Mesodermal cell (in vitro differentiated cells): ENCODE measurements at regions not wholly inside any gene's neighbourhood (a gene's known extent, or its start where the extent isn't known, plus 50 kb on each side); places are given as distances from the start of the nearest gene placed in this dataset.

Source experiments
- H3K27ac ChIP-seq: 2 replicates; pipeline ENCODE4 v1.7.0; 2013; ENCODE audit warnings: mild to moderate bottlenecking, low read depth, low read length, moderate library complexity; ENCODE audit not compliant: severe bottlenecking
- H3K36me3 ChIP-seq: 2 replicates; pipeline ENCODE4 v1.7.1; 2013; ENCODE audit warnings: mild to moderate bottlenecking, low read length, moderate library complexity; ENCODE audit not compliant: control insufficient read depth, insufficient read depth
- H3K4me1 ChIP-seq: one replicate; pipeline ENCODE4 v1.7.1; 2013; ENCODE audit warnings: mild to moderate bottlenecking, low read length; ENCODE audit not compliant: insufficient read depth, control insufficient read depth, poor library complexity, severe bottlenecking
- H3K4me3 ChIP-seq: 2 replicates; pipeline ENCODE4 v1.7.0; 2013; ENCODE audit warnings: low read length, control low read depth, mild to moderate bottlenecking; ENCODE audit not compliant: insufficient read depth, poor library complexity, severe bottlenecking; ENCODE audit errors: extremely low read depth
- H3K9me3 ChIP-seq: 2 replicates; pipeline ENCODE4 v1.7.1; 2013; ENCODE audit warnings: mild to moderate bottlenecking, low read length, moderate library complexity; ENCODE audit not compliant: control insufficient read depth
- WGBS, 2 experiments: methylation state at CpG; one replicate each; pipeline ENCODE4 v1.1.5; 2013; ENCODE audit warnings: missing lambda C conversion rate in 2 of 2; ENCODE audit not compliant: insufficient coverage in 2 of 2; 5-methylcytosine and 5-hydroxymethylcytosine counted together

- 100% methylated on average over 1 of the region's 2 CpGs; no CpG with 5 or more reads in 1 of the 2 experiments for WGBS, 2 experiments
- Histone ChIP-seq H3K4me3 (no peak overlapping the region), H3K27ac (no peak overlapping the region), H3K36me3 (no peaks in the 10 kb centered on the region), H3K4me1 (no peaks in the 10 kb centered on the region), H3K9me3 (no peaks in the 10 kb centered on the region)
Measured at GRCh38 chr3:25114532-25114931, 313.5 kb upstream of the RARB start.

- 100% methylated on average over 1 of the region's 4 CpGs; no CpG with 5 or more reads in 1 of the 2 experiments for WGBS, 2 experiments
- Histone ChIP-seq H3K27ac (no peak overlapping the region), H3K9me3 (no peaks in the 10 kb centered on the region), H3K4me1 (no peaks in the 10 kb centered on the region), H3K4me3 (no peak overlapping the region), H3K36me3 (no peaks in the 10 kb centered on the region)
Measured at GRCh38 chr3:25117005-25117593, 311.0 kb upstream of the RARB start.

GRCh38 chr3:25119682-25120081 is 308.4 kb upstream of the RARB start:
- Histone ChIP-seq H3K4me3 (no peak overlapping the region), H3K9me3 (no peaks in the 10 kb centered on the region), H3K36me3 (no peaks in the 10 kb centered on the region), H3K27ac (no peak overlapping the region), H3K4me1 (no peaks in the 10 kb centered on the region)
- WGBS, 2 experiments = 89% methylated on average over 1 of the region's 1 CpG; no CpG with 5 or more reads in 1 of the 2 experiments

- no peaks in the 10 kb centered on the region for H3K36me3 ChIP-seq
- no peaks in the 10 kb centered on the region for H3K4me1 ChIP-seq
- no peaks in the 10 kb centered on the region for H3K9me3 ChIP-seq
- no peak overlapping the region for H3K27ac ChIP-seq
- WGBS, 2 experiments = 96 to 100% methylated on average over 1 to 3 of the region's 4 CpGs
- H3K4me3 ChIP-seq = no peak overlapping the region
Measured at GRCh38 chr3:25120665-25121064, 307.4 kb upstream of the RARB start.

GRCh38 chr3:25125201-25125600 is 302.9 kb upstream of the RARB start:
- H3K9me3 ChIP-seq = peaks cover 12% of the 10 kb centered on the region
- H3K4me1 ChIP-seq = no peaks in the 10 kb centered on the region
- H3K27ac ChIP-seq = no peak overlapping the region
- H3K4me3 ChIP-seq = no peak overlapping the region
- WGBS, 2 experiments = 94 to 96% methylated on average over 3 of the region's 4 CpGs
- H3K36me3 ChIP-seq = no peaks in the 10 kb centered on the region

GRCh38 chr3:25128735-25129134 is 299.3 kb upstream of the RARB start:
- no peaks in the 10 kb centered on the region for H3K4me1 ChIP-seq
- H3K27ac ChIP-seq = no peak overlapping the region
- 100% methylated on average over 1 of the region's 2 CpGs; no CpG with 5 or more reads in 1 of the 2 experiments for WGBS, 2 experiments
- no peaks in the 10 kb centered on the region for H3K36me3 ChIP-seq
- H3K9me3 ChIP-seq = peaks cover 12% of the 10 kb centered on the region
- H3K4me3 ChIP-seq = no peak overlapping the region

GRCh38 chr3:25130724-25131520 is 297.1 kb upstream of the RARB start:
- Histone ChIP-seq H3K27ac (no peak overlapping the region), H3K36me3 (no peaks in the 10 kb centered on the region), H3K4me3 (no peak overlapping the region), H3K9me3 (peaks cover 12% of the 10 kb centered on the region), H3K4me1 (no peaks in the 10 kb centered on the region)
- WGBS, 2 experiments = 96 to 100% methylated on average over 3 of the region's 4 CpGs

- WGBS, 2 experiments = 100% methylated on average over 3 of the region's 3 CpGs
- no peak overlapping the region for H3K27ac ChIP-seq
- H3K9me3 ChIP-seq = peaks cover 2% of the 10 kb centered on the region
- H3K4me3 ChIP-seq = no peak overlapping the region
- H3K4me1 ChIP-seq = no peaks in the 10 kb centered on the region
- no peaks in the 10 kb centered on the region for H3K36me3 ChIP-seq
Measured at GRCh38 chr3:25133588-25133987, 294.5 kb upstream of the RARB start.

- no CpG with 5 or more reads among the region's 2 CpGs for WGBS, 2 experiments
- no peak overlapping the region for H3K4me3 ChIP-seq
- no peak overlapping the region for H3K27ac ChIP-seq
- H3K4me1 ChIP-seq = no peaks in the 10 kb centered on the region
- H3K36me3 ChIP-seq = no peaks in the 10 kb centered on the region
- H3K9me3 ChIP-seq = no peaks in the 10 kb centered on the region
Measured at GRCh38 chr3:25137606-25138005, 290.5 kb upstream of the RARB start.

- H3K9me3 ChIP-seq = no peaks in the 10 kb centered on the region
- no peaks in the 10 kb centered on the region for H3K36me3 ChIP-seq
- H3K4me3 ChIP-seq = no peak overlapping the region
- H3K27ac ChIP-seq = no peak overlapping the region
- WGBS, 2 experiments = no CpG with 5 or more reads among the region's 1 CpG
- H3K4me1 ChIP-seq = no peaks in the 10 kb centered on the region
Measured at GRCh38 chr3:25139267-25139666, 288.8 kb upstream of the RARB start.
